Fibroblast of lung (primary cell): ENCODE measurements at regions not wholly inside any gene's neighbourhood (a gene's known extent, or its start where the extent isn't known, plus 50 kb on each side); places are given as distances from the start of the nearest gene placed in this dataset.
A peak's percentile ranks its signal among the peaks of the same experiment; 100 is the strongest.

ENCODE experiments used
- DNase-seq, 2 donors: peaks; one replicate each; pipeline versions ENCODE4 v3.0.0 to v3.0.0-alpha.2; 2010; ENCODE audit warnings: low read depth in 2 of 2
- H2AFZ ChIP-seq: 2 replicates; pipeline ENCODE4 v1.5.1; 2012; ENCODE audit warnings: low read length, control low read depth, inconsistent platforms
- H3K27ac ChIP-seq: 2 replicates; pipeline ENCODE4 v1.5.1; 2011; ENCODE audit warnings: low read length, control low read depth; ENCODE audit not compliant: insufficient read depth
- H3K27me3 ChIP-seq: 2 replicates; pipeline ENCODE4 v1.5.1; 2011; ENCODE audit warnings: mild to moderate bottlenecking, low read length; ENCODE audit not compliant: control insufficient read depth, insufficient read depth
- H3K36me3 ChIP-seq: 2 replicates; pipeline ENCODE4 v1.5.1; 2011; ENCODE audit warnings: low read length; ENCODE audit not compliant: control insufficient read depth, insufficient read depth
- H3K4me1 ChIP-seq: 2 replicates; pipeline ENCODE4 v1.5.1; 2011; ENCODE audit warnings: low read length; ENCODE audit not compliant: control insufficient read depth, insufficient read depth; ENCODE audit errors: extremely low read depth
- H3K4me2 ChIP-seq: 2 replicates; pipeline ENCODE4 v1.5.1; 2011; ENCODE audit warnings: low read length, control low read depth; ENCODE audit not compliant: insufficient read depth; ENCODE audit errors: extremely low read depth
- H3K4me3 ChIP-seq, 4 experiments: fragments of 200-600 bp in 1 of 4; sonication (generic) in 1 of 4; replicated peaks in 1 of 4; 2 replicates each; pipeline ENCODE4 v1.5.1; 2011 to 2016; ENCODE audit warnings: low read length in 4 of 4, low read depth in 3 of 4, mild to moderate bottlenecking in 3 of 4, control low read depth in 2 of 4, inconsistent platforms in 1 of 4, mixed read lengths in 1 of 4; ENCODE audit not compliant: insufficient read depth in 1 of 4; ENCODE audit errors: control extremely low read depth in 1 of 4
- H3K79me2 ChIP-seq: 2 replicates; pipeline ENCODE4 v1.5.1; 2012; ENCODE audit warnings: mild to moderate bottlenecking, low read length, inconsistent platforms; ENCODE audit not compliant: control insufficient read depth, insufficient read depth
- H3K9ac ChIP-seq: 2 replicates; pipeline ENCODE4 v1.5.1; 2011; ENCODE audit warnings: mild to moderate bottlenecking, low read length, control low read depth; ENCODE audit not compliant: insufficient read depth
- H3K9me3 ChIP-seq: 2 replicates; pipeline ENCODE4 v1.5.1; 2012; ENCODE audit warnings: low read depth, low read length; ENCODE audit not compliant: control insufficient read depth, insufficient read depth
- H4K20me1 ChIP-seq: 2 replicates; pipeline ENCODE4 v1.5.1; 2011; ENCODE audit warnings: low read length; ENCODE audit not compliant: control insufficient read depth, insufficient read depth; ENCODE audit errors: extremely low read depth
- EZH2 ChIP-seq: IDR thresholded peaks from 2 replicates; pipeline ENCODE4 v1.5.1; 2012; ENCODE audit warnings: low read length, control low read depth, mild to moderate bottlenecking; ENCODE audit errors: missing control alignments
- TF ChIP-seq, protein P1 (sequence below), 2 donors: IDR thresholded peaks in 1 of 2; conservative IDR thresholded peaks in 1 of 2; 1 replicate in 1 of 2; 2 replicates in 1 of 2; pipeline ENCODE4 v1.5.1; 2011 to 2012; ENCODE audit warnings: low read length in 2 of 2, control low read depth in 1 of 2, inconsistent platforms in 1 of 2, low read depth in 1 of 2, mild to moderate bottlenecking in 1 of 2

GRCh38 chr2:67842375-67842959 is 220.3 kb downstream of the C1D start:
- Histone ChIP-seq H3K27me3 (no peaks in the 10 kb centered on the region), H3K4me2 (no peak overlapping the region), H3K36me3 (no peaks in the 10 kb centered on the region), H3K27ac (no peak overlapping the region), H3K9me3 (no peaks in the 10 kb centered on the region), H3K4me3 (no peak overlapping the region), H3K4me1 (peaks cover 2% of the 10 kb centered on the region), H2AFZ (no peak overlapping the region), H4K20me1 (no peaks in the 10 kb centered on the region), H3K9ac (no peak overlapping the region), H3K79me2 (no peaks in the 10 kb centered on the region)
- TF ChIP-seq EZH2: no peak
- TF ChIP-seq, protein P1, sequence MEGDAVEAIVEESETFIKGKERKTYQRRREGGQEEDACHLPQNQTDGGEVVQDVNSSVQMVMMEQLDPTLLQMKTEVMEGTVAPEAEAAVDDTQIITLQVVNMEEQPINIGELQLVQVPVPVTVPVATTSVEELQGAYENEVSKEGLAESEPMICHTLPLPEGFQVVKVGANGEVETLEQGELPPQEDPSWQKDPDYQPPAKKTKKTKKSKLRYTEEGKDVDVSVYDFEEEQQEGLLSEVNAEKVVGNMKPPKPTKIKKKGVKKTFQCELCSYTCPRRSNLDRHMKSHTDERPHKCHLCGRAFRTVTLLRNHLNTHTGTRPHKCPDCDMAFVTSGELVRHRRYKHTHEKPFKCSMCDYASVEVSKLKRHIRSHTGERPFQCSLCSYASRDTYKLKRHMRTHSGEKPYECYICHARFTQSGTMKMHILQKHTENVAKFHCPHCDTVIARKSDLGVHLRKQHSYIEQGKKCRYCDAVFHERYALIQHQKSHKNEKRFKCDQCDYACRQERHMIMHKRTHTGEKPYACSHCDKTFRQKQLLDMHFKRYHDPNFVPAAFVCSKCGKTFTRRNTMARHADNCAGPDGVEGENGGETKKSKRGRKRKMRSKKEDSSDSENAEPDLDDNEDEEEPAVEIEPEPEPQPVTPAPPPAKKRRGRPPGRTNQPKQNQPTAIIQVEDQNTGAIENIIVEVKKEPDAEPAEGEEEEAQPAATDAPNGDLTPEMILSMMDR (conservative IDR thresholded peaks at IDR 0.05 in 1 of 2, IDR thresholded peaks at IDR 0.05 in 1 of 2; ENCODE audit: low read depth in 1 of 2, low read length in 2 of 2): no peak
- DNase-seq: no peak

DNA sequence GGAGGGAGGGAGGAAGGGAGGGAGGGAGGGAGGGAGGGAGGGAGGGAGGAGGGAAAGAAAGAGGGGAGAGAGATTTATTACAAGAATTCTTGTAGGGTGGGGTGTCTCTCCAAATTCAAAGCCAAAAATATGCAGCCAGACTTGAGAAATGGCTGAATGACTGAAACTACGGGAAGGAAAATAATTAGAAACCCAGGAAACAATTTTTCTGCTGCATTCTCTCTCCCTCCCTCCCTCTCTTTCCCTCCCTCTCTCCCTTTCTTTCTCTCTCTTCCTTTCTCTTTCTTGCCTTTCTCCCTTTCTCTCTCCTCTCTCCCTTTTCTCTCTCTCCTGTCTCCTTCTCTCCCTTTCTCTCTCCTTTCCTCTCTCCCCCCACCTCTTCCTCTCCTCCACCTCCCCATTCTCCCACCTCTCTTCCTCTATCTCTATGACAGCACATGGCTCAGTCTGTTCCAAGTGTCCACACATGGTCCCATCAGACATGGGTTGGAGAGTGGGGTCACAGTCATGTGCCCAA is 218.7 kb downstream of the C1D start:
- Histone ChIP-seq H3K4me3 (no peak overlapping the region), H3K9ac (no peak overlapping the region), H2AFZ (no peak overlapping the region), H4K20me1 (no peaks in the 10 kb centered on the region), H3K27me3 (no peaks in the 10 kb centered on the region), H3K79me2 (no peaks in the 10 kb centered on the region), H3K4me2 (no peak overlapping the region), H3K27ac (no peak overlapping the region), H3K9me3 (no peaks in the 10 kb centered on the region), H3K36me3 (no peaks in the 10 kb centered on the region), H3K4me1 (peaks cover 2% of the 10 kb centered on the region)
- no peak for TF ChIP-seq EZH2
- TF ChIP-seq, protein P1 (conservative IDR thresholded peaks at IDR 0.05 in 1 of 2, IDR thresholded peaks at IDR 0.05 in 1 of 2; ENCODE audit: low read depth in 1 of 2, low read length in 2 of 2): no peak
- no peak for DNase-seq

DNA sequence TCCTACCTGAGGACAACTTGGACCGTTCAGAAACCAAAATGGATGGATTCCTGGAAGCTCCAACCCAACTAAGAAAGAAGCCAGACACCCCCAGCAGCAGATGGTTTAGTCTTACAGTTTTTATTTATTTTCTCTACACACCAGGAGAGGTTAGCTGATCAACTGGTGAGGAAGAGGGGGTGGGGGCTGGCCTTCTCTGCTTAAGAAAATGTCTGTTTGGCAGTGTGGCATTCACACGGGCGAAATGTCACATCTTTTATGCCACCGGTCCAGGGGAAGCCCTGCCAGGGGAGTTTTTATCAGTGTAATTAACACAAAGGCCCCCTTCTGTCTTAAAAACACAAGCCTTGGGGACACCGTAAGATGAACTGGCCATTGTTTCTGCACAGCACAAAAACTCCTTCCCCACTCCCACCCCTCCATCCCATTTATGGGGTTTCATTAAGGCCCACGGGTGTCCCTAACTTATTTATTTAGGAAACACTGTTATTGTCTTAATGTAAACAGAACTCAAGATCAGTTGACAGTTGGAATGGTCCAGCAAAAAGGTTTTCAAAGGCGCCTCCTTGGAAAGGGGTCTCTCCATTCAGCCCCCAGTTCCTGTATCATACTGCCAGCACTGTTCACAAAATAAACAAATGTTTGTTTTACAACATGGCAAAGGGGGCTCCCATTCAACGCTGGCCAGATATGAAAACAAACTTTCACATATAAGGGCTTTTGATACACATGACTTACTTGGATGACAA is 217.0 kb downstream of the C1D start:
- peak in 1 of 2 donors; percentile 25 for DNase-seq
- Histone ChIP-seq H3K36me3 (no peaks in the 10 kb centered on the region), H2AFZ (peak overlapping the region; percentile 4), H3K9me3 (no peaks in the 10 kb centered on the region), H3K4me2 (peak overlapping the region; percentile 59), H3K4me3 (peak overlapping the region in 2 of 4 experiments; percentile 12 to 30), H3K79me2 (no peaks in the 10 kb centered on the region), H3K4me1 (no peaks in the 10 kb centered on the region), H3K27me3 (no peaks in the 10 kb centered on the region), H3K9ac (no peak overlapping the region), H3K27ac (no peak overlapping the region), H4K20me1 (no peaks in the 10 kb centered on the region)
- no peak for TF ChIP-seq EZH2
- TF ChIP-seq, protein P1 (conservative IDR thresholded peaks at IDR 0.05 in 1 of 2, IDR thresholded peaks at IDR 0.05 in 1 of 2; ENCODE audit: low read depth in 1 of 2, low read length in 2 of 2): no peak
